ENCODE measurements at regions not wholly inside any gene's neighbourhood (a gene's known extent, or its start where the extent isn't known, plus 50 kb on each side); places are given as distances from the start of the nearest gene placed in this dataset.
A peak's percentile ranks its signal among the peaks of the same experiment; 100 is the strongest.

DNA sequence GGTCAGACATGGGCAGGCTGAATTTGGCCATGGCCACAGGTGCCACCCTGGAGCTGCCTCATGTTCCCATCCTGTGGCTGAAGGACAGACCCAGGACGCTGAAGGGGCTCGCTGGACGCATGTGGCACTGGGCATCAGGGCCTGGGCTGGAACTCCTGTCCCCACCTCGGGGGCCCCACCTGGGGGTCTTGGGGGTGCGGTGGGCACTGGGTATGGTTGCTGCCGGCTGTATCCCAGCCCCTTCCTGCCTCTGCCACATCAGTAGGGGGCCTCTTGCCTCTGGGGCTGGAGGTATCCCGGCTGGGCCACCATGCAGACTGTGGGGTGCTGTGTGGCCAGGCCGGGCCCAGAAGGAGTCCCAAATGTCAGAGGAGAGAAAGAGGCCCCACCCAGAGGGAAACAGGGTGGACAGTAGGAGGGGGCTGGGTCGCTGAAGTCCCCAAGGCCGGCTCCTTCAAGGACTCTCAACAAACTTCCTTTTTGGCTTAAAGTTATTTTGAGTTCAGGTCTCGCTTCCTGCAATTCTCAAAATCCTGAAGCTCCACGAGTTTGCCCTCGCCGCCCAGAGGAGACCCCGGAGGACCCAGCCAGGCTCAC lies 78.7 kb downstream of the SIK1 start:
- DNase-seq = no peak

DNA sequence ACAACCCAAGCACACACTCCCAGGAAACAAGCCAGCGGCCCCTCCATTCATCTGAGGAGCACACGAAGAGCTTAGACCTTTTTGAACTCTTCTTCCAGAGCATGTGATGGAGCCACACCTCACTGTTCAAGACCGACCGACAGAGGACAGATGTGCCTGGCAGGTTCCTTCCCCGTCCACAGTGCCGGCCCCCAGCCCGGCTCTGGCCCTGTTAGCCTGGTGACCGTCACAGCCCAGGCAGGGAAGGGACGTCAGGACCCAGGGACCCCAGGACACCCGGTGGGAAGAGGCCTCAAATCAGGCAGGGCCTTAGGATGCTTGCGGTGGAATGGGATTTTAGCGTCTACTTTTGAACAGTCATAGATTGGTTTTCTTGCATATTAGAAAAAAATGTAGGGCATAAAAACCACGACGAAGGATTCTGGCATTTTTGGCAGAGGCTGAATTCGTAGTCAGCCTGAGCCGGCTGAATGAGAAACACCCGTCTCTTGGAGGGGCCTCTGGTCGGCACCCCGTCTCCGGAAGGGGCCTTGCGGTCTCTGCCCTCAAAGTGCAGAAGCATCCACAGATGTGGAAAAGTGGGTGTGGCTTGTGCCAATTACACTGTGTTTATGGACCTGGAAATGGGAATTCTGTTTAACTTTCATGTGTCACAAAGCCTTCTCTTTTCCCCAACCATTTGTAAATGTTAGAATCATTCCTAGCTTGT lies 79.3 kb downstream of the SIK1 start:
- DNase-seq = no peak

DNA sequence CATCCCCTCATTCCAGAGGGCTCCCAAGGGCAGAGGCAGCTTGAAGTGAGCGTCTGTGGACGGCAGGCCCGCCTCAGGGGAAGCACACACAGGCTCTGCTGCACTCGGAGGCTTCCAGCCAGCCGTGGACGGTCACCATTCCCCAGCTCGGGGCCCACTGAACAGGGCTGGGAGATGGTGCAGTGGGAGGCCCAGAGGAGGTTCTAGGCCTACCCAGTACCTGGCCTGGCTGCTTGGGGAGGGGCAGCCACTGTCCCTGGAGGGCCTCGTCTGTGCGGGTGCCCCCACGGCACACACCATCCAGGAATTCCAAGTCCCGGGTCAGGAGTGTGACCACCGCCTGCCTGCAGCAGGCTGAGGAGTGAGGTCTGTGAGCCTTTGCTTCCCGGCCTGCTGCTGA lies 80.4 kb downstream of the SIK1 start:
- no peak for DNase-seq

DNA sequence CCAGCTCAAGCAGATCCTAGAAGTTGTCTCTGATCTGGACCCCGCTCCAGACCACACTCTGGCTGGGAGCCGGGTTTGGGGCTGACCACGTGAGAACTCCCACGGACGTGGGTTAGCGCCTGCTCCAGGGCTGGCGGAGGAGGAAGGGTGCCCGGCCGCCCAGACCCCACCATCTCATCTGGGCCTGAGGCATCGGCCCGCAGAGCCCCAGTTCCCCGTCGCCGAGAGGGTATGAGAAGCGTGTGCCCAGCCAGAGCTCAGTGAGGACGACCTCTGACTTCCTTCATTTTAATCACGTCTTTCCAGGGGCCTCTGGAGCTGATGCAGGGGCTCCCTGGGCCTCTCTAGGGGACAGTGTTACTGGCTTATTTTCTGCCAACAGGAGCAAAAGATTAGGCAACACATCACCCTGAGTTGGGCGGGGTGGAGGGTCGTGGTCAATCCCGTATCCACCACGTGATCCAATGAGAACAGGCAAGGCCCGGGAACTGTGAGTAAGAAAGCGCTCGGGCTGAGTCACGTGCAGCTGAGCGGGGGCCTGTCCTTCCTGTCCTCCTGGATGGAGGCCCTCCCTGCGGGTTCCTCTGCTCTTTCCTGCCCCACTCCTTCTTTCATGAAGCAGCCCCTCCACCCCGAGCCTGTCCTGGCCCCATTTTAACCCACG lies 81.1 kb downstream of the SIK1 start:
- DNase-seq = no peak

DNA sequence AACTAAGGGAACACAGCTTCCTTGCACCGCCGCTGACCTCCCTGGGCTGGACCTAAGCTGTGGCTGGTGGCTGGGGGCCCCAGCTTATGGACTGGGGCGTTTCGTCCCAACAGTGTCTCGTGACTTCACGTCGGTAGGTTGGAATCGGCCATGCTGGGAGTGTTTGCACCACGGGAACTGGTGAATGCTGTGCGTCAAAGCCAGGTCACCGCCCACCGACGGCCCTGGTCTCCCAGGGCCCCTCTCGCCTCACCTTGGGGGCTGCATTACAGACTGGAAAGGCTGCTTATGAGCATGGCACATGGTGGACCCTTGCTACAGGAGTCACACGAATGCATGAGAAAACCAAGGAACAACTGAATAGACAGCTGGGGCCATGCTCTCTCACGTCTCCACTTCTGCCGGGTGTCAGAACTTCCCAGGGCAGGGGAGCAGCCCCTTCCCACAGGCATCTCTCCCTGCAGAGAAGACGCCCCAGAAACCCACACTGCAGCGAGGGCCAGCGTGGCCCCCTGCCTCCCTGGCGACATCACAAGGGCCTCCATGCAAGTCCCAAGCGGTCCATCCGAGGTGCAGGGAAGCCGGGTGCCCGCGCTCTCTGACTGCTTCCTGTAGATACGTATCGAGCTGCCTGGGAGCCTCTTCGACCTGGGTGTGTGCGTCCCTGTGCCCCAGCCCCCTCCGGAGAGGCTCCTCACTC lies 81.7 kb downstream of the SIK1 start:
- DNase-seq = no peak

DNA sequence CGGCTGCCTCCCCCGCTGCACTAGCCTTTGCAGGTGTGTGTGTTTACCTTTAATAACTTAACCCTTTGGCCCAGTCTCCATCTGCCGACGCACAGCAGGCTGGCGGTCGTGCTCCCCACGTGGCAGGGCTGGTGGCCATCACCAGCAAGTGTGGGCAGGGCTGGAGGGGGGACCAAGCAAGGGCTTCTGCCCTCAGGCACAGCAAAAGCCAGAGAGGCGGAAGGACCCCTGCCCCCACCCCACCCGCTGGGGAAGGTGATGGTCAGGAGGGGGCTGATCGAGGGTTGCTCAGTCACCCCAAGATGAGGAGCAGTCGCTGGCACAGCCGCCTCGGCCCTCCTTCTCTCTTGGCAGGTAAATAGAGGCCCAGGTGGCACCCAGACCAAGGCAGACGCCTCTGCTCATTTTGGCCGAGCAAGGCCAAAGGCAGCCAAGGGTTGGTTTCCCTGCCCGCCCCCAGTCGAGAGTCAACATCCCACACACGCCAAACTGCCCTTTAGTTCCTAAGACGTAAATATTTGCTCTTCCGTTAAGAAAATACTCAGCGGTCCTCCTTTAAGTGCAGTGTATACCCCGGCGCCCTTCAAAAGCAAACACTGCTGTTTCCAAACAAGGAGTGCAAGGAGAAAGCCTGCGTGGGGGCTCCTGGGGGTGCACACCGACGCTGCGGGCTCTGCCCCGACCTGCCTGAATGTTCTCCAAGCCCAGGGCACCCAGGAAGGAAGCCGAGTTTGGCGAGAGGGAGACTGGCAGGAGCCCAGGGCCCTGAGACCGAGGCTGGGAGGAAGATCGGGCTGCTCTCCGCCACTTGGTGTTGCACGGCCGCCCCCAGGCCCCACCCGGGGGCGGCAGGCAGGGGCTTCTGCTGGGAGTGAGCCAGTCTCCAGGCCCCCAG lies 82.7 kb downstream of the SIK1 start:
- peak; percentile 78 for DNase-seq

DNA sequence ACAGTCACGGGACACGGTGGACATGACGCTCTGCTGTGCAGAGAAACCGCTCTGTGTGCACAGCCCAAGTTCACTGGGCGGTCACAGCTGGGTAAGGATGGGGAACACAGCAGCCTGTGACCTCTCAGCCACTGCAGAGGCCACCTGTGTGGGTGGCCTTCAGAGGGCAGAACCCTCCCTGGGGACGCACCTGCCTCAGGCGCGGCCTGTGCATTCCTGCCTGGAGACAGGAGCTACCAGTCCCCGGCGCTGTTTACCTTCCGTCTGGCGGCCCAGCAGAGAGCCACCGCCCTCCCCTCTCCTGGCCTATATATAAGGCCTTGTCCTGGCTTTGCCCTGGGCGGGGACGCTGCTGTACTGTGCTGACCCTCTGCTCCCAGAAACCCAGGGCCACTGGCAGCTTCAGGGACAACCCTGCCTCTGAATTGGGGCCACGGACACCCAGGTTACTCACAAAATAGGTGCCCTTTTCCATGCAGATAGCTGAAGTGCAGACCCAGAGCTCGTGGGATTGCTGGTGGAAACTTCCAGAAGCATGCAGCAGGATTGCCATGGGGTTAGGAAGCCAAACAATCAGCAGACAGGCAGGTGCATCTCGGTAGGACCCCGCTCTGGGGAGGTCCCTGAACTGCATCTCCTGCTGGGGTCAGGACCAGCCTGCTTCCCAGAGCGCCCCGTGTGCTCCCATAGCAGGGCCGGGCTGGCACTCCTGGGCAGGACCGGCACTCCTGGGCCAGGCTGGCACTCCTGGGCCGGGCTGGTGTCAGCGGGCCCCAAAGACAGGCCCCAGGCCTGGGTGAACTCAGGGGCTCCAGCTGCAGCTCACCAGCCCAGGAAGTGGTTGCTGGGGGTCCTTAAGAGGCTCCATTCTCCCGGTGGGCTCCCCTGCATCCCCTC lies 83.6 kb downstream of the SIK1 start:
- DNase-seq = no peak

DNA sequence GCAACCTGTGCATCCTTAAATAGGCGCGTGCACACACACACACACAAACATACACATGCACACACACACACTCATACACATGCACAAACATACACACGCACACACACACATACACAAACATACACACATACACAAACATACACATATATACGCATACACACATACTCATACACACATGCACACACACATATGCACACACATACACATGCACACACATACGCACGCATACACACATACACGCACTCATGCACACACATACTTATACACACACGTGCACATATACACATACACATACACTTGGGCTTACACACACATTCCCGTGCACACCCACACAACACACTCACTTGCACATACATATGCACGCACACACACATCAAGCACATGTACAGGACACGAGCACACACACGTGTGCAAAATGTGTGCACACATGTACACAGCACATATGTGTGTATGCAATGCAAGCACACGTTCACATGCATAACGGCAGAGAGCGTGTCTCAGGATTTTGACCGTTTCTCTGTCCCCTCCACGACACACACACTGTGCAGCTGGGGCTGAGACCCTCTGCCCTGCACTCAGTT lies 84.5 kb downstream of the SIK1 start:
- DNase-seq = no peak

DNA sequence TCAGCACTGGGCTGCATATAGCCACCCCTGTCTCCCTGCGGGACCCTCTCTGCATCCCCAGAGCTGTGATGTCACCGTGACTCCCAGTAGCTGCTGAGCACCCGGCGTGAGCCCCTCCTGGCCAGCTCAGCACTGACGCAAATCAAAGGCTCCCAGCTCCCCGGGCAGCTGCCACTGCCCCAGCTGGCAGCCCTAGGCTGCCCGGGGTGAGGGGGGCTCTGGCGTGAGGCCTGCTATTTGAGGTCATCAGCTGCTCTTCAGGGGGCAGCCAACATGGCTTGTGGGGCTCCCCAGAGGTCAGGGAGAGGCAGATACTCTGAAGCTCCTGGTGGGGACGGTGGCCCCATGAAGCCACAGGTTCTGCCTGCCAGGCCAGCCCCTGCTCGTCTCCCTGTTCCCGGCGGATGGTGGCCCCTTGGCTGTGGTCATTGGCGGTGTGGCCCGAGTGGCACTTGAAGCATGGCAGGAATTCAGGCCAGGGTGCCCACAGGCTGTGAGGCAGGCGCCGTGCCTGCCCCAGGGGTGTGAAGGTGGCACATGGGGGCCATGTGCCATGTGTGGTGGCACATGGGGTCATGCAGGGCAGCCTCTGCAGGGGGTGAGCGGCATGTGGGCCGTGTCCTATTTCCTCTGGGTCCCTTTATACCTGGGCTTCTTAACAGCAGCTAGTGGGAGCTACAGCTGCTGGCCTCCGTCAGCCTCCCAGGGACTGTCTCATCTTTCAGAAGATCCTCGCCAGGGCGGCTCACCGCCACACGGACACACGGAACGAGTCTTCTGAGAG lies 85.4 kb downstream of the SIK1 start:
- DNase-seq = no peak

DNA sequence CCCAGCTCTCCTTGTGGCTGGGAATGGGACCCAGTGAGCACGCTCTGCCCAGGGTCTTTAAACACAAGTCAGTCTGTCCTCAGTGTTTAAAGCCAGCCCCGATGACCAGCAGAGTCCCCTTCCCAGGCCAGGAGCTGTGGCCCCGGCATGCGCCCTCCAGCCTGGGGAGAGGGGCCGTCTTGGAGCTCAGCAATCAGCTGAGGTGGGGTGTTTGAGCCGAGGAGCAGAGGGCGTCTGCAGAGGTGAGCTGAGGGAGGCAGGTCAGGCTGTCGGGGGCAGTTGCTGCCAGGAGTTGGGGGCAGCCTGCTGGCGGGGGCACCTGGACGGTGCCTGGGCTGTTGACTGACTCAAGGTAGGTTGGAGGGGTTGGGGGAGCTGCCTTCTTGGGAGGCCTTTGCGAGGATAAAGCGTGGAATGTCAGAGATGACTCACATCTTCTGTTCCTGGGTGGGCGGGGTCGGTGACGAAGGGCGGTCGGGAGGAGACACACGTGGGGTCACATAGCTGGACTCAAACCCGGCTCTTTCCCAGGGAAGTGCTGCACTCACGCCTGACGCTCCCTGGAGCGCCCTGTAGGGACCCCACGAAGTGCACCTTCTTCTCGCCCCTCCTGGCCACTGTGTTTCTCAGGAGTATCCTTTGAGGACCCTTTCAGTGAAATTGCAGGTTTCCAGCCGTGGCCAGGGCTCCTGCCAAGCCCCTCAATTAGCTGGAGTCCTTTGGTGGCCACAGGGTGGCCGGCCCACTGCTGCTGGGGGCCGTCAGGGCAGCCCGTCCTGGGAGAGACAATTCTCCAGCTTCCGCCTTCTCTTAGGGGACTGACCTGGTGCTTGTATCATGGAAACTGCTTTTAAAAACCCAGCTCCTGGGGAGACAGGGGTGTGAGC lies 86.2 kb downstream of the SIK1 start:
- DNase-seq = no peak

DNA sequence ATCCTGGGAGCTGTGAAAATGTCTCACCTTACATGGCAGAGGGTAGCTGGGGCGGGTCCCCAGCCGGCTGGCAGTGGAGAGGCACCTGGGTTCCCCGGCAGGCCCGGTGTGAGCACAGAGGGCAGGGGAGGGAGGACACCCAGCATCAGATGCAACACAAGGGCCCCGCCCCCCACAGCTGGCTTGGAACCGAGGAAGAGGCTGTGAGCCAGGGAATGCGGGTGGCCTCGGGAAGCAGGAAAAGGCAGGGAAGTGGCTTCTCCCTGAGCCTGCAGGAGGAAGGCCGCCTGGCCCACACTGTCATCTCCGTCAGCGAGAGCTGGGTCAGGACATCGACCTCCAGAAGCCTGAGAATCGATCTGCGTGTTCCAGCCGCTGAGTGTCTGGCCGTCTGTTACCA lies 87.3 kb downstream of the SIK1 start:
- no peak for DNase-seq

DNA sequence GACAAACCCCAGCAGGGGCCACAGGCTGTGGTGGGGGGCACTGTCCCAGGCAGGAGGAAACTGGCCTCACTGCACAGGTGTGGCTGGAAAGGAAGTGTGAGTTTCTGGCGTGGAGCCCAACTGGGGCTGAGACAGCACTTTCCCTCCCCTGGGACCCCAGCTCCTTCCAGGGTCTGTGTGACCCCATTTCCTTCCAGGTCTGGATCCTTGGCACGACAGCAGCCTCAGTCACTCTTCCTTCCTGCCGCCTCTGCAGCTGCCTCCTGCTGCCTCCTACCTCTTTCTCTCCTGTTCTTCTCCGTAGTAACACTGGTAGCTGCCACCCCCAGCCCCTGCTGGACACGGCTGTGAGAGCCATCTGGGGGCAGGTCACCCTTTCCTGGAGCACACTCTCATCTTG lies 88.0 kb downstream of the SIK1 start:
- no peak for DNase-seq

DNA sequence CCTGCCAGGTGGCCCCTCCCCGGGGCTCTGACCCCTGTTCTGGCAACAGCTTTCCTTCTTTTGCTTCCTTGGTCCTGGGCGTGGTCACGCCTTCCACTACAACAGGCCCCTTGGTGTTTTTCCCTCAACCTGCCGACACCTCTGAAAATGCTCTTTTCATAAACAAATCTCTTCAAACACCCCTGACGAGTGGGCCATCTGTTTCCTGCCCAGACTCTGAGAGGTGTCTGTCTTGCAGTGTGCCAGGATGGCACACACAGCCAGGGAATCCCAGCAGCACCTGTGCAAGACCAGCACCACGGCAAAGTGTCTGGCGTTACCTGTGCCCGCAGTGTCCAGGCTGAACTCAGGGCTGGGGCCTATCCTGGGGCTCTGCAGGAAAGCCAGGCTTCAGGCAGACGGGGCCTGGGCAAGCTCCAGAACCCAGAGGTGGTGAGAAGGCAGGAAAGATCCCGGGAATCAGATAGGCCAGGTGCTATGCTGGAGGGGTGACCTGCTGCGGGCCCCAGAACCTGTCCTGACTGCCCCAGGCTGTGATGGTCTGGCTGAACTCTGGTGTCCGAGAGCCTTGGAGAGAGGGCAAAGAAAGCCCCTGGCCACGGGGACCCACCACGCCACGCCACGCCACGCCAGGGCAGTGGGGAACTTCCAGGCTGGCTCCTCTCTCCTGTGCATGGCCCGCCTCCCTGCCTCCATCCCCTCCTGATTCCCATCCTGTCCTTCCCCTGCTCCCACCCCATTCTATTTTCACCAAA lies 88.9 kb downstream of the SIK1 start:
- no peak for DNase-seq

DNA sequence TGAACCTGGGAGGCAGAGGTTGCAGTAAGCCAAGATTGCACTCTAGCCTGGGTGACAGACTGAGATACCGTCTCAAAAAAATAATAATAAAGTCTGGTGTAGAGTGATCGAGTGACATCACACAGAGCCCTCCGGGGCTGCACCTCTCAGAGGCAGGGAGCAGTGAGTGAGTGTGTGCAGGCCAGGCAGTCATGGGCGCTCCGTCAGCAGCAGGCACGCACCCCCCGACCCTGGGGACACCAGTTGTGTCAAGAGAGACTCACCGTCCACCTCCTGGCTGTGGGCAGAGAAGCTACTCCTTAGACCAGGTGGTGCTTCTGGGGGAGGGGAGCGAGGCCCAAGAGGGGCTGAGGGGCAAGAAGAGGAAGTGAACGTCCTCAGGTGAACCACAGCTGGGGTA lies 91.8 kb downstream of the SIK1 start:
- no peak for DNase-seq

DNA sequence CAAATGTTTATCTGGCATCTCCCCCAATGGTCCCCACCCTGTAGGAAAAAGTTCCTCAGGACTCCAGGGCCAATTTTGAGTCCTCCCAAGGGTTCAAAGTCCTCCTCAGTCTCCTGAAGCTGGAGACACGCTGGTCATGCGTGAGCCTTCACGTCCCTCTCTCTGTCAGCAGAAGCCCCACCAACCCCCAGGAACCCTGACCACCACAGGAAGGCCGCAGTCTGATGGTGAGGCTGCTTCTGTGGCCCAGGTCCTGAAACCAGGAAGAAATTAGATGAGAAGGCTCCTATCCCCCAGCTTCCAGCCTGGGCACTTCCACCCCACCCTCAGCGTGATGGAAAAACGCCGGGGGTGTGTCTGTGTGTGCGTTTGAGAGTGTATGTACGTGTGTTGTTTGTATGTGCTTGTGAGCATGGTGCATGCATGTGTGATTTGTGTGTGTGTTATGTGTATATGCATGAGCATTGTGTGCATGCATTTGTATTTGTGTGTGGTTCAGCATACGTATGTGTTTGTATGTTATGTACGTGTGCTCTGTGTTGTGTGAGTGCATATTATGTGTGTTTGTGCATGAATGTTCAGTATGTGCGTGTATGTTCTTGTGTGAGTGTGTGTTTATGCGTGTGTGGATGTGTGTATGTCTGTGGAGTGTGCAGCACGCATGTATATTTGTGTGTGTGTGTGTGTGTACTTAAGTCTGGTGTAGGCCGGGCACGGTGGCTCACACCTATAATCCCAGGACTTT lies 92.5 kb downstream of the SIK1 start:
- DNase-seq = no peak

DNA sequence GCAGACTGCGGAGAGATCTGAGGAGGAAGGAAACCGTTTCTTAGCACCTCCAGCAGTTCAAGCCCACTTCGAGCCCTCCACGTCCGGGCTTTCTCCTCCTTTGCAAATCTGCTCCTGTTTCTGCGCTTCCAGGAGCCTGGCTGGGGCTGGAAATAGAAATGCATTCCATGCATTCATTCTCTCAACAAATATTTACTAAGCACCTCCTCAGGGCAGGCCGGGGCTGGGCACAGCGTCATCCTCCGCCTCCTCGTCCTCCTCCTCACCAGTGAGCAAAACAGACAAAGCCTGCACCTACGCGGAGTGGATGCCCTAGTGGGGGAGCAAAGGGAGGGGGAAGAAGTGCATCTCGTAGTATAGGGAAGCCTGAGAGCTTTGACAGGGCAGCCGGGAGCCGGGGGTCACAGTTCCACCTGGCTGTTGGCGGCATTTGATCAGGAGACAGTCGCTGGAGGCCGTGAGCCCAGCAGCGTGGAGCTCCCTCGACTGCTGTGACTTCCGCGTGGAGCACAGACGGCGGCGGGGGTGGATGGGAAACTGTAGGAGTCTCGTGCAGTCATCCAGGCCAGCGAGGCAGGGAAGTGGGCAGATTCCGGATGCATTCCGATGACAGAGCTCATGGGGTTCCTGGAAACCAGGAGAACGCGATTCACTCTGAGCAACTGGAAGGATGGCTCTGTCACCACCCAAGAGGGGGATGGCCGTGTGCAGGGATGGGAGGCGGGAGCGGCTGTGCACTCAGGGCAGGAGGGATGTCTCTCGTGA lies 93.5 kb downstream of the SIK1 start:
- peak; percentile 36 for DNase-seq

DNA sequence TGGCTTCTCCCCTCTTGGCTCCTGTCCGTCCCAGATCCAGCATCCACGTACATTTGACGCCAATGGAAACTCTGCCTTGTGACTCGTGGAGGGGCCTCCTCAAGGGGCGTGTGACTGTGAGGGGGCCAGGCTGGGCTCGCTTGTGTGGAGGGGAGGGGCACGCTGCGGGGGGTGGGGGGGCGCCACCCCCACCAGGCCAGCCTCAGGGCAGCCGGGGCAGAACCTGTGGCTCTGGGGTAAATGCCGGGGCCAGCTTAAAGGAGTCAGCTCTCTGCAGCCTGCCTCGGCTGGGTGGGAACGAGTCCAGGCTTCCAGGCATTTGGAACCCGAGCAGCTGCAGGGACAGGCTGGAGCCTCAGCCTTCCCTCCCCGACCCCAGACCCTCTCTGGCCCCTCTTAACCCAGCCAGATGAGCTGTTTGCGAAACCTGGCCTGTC lies 94.1 kb downstream of the SIK1 start:
- DNase-seq = no peak
